ENCODE measurements at regions not wholly inside any gene's neighbourhood (a gene's known extent, or its start where the extent isn't known, plus 50 kb on each side); places are given as distances from the start of the nearest gene placed in this dataset.
"Not testable (repeated sequence)": the region's sequence is repeated elsewhere in the genome, so short reads cannot be mapped to it uniquely, and the experiment has no call there.

DNA sequence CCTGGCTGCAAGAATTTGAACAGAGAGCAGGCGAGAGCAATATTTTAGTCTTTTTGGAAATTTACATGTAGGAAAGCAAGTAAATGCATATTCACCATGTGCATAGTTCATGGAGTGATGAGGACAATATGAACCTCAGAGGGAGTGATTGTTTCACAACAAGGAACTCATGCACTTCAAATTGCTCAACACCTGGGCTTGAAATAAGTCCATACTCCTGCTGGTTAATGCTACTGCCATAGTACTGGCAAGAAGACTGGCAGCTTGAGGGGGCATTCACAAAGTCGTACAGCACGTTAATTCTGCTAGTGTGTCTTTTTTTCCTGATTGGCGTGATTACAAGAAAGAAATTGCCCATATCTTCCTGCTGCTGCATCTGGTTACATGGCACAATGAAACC, 267.6 kb downstream of the PCDH17 start:
- H3K27ac ChIP-seq (ENCODE audit: low read length): no peak overlapping the region
- no peak overlapping the region for H3K4me3 ChIP-seq (ENCODE audit: low read length)
- no peaks in the 10 kb centered on the region for H3F3A ChIP-seq (ENCODE audit: insufficient read depth, low read length, poor library complexity, severe bottlenecking)
- no peaks in the 10 kb centered on the region for H4K20me1 ChIP-seq (ENCODE audit: insufficient read depth)
- H3K9me2 ChIP-seq (ENCODE audit: insufficient read depth, low read length): no peaks in the 10 kb centered on the region
- H3K27me3 ChIP-seq (ENCODE audit: insufficient read depth, low read depth, low read length): no peaks in the 10 kb centered on the region
- no peak overlapping the region for H3K9ac ChIP-seq (ENCODE audit: low read length)
- no peaks in the 10 kb centered on the region for H3K9me3 ChIP-seq (ENCODE audit: low read length)
- H3K79me2 ChIP-seq (replicated peaks; ENCODE audit: insufficient read depth, low read length): no peaks in the 10 kb centered on the region
- H3K36me3 ChIP-seq (ENCODE audit: insufficient read depth, low read length): no peaks in the 10 kb centered on the region
- no peak overlapping the region for H2AFZ ChIP-seq (ENCODE audit: low read depth, low read length)
- no peak overlapping the region for H3K4me2 ChIP-seq (ENCODE audit: low read length)
- no peak for TF ChIP-seq RAD21 (conservative IDR thresholded peaks at IDR 0.05)
- TF ChIP-seq, protein P1, sequence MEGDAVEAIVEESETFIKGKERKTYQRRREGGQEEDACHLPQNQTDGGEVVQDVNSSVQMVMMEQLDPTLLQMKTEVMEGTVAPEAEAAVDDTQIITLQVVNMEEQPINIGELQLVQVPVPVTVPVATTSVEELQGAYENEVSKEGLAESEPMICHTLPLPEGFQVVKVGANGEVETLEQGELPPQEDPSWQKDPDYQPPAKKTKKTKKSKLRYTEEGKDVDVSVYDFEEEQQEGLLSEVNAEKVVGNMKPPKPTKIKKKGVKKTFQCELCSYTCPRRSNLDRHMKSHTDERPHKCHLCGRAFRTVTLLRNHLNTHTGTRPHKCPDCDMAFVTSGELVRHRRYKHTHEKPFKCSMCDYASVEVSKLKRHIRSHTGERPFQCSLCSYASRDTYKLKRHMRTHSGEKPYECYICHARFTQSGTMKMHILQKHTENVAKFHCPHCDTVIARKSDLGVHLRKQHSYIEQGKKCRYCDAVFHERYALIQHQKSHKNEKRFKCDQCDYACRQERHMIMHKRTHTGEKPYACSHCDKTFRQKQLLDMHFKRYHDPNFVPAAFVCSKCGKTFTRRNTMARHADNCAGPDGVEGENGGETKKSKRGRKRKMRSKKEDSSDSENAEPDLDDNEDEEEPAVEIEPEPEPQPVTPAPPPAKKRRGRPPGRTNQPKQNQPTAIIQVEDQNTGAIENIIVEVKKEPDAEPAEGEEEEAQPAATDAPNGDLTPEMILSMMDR (IDR thresholded peaks at IDR 0.05; ENCODE audit: poor library complexity, severe bottlenecking): no peak
- no peak for TF ChIP-seq MXI1 (conservative IDR thresholded peaks at IDR 0.05; ENCODE audit: poor library complexity, severe bottlenecking)
- no peak for TF ChIP-seq TAF1 (IDR thresholded peaks at IDR 0.05; ENCODE audit: low read depth)
- TF ChIP-seq, protein P2, sequence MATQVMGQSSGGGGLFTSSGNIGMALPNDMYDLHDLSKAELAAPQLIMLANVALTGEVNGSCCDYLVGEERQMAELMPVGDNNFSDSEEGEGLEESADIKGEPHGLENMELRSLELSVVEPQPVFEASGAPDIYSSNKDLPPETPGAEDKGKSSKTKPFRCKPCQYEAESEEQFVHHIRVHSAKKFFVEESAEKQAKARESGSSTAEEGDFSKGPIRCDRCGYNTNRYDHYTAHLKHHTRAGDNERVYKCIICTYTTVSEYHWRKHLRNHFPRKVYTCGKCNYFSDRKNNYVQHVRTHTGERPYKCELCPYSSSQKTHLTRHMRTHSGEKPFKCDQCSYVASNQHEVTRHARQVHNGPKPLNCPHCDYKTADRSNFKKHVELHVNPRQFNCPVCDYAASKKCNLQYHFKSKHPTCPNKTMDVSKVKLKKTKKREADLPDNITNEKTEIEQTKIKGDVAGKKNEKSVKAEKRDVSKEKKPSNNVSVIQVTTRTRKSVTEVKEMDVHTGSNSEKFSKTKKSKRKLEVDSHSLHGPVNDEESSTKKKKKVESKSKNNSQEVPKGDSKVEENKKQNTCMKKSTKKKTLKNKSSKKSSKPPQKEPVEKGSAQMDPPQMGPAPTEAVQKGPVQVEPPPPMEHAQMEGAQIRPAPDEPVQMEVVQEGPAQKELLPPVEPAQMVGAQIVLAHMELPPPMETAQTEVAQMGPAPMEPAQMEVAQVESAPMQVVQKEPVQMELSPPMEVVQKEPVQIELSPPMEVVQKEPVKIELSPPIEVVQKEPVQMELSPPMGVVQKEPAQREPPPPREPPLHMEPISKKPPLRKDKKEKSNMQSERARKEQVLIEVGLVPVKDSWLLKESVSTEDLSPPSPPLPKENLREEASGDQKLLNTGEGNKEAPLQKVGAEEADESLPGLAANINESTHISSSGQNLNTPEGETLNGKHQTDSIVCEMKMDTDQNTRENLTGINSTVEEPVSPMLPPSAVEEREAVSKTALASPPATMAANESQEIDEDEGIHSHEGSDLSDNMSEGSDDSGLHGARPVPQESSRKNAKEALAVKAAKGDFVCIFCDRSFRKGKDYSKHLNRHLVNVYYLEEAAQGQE (IDR thresholded peaks at IDR 0.05; ENCODE audit: borderline replicate concordance): no peak
- no peak for TF ChIP-seq EP300 (conservative IDR thresholded peaks at IDR 0.05; ENCODE audit: poor library complexity, severe bottlenecking)
- no peak for TF ChIP-seq POLR2AphosphoS5 (IDR thresholded peaks at IDR 0.05)
- no peak for TF ChIP-seq SMC3 (conservative IDR thresholded peaks at IDR 0.05; ENCODE audit: poor library complexity)

DNA sequence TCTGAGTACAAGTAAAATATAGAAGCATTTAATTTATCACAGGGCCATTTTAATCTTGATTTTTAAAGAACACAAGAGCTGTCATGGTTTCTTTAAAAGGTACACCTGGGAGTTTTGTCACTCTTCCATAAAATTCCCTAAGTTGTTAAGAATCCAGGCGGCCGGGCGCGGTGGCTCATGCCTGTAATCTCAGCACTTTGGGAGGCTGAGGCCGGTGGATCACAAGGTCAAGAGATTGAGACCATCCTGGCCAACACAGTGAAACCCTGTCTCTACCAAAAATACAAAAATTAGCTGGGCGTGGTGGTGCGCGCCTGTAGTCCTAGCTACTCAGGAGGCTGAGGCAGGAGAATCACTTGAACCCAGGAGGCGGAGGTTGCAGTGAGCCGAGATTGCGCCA, 278.3 kb downstream of the PCDH17 start:
- not testable (repeated sequence) for H3K79me2 ChIP-seq (replicated peaks; ENCODE audit: insufficient read depth, low read length); H2AFZ ChIP-seq (ENCODE audit: low read depth, low read length); H3K4me2 ChIP-seq (ENCODE audit: low read length); H3K36me3 ChIP-seq (ENCODE audit: insufficient read depth, low read length); H3K27me3 ChIP-seq (ENCODE audit: insufficient read depth, low read depth, low read length); H3K9ac ChIP-seq (ENCODE audit: low read length); H3K27ac ChIP-seq (ENCODE audit: low read length); H4K20me1 ChIP-seq (ENCODE audit: insufficient read depth); H3K9me2 ChIP-seq (ENCODE audit: insufficient read depth, low read length); H3K4me3 ChIP-seq (ENCODE audit: low read length); H3F3A ChIP-seq (ENCODE audit: insufficient read depth, low read length, poor library complexity, severe bottlenecking); H3K9me3 ChIP-seq (ENCODE audit: low read length)

DNA sequence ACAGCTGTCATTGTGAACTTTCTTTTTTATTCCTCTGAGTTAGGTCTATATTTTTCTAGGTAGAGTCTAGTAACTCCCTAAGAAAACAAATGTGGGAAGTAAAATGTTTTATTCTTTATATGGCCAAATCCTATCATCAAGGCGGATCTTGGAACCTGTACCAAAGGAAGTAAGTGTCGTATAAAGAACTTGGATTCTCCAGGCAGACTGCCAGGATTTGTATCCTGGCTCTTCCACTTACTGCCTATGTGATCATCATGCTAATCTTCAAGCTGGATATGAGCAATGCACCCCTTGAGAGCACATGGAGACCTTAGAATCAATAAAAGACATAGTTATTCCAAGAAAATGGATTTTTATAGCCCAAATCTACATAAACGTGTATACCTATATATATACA, 286.5 kb downstream of the PCDH17 start:
- H3K36me3 ChIP-seq (ENCODE audit: insufficient read depth, low read length): no peaks in the 10 kb centered on the region
- H3K4me2 ChIP-seq (ENCODE audit: low read length): no peak overlapping the region
- no peaks in the 10 kb centered on the region for H3K27me3 ChIP-seq (ENCODE audit: insufficient read depth, low read depth, low read length)
- H3K9me3 ChIP-seq (ENCODE audit: low read length): no peaks in the 10 kb centered on the region
- no peak overlapping the region for H2AFZ ChIP-seq (ENCODE audit: low read depth, low read length)
- no peak overlapping the region for H3K4me3 ChIP-seq (ENCODE audit: low read length)
- H3K9ac ChIP-seq (ENCODE audit: low read length): no peak overlapping the region
- TF ChIP-seq POLR2AphosphoS5 (IDR thresholded peaks at IDR 0.05) (no peak), RAD21 (conservative IDR thresholded peaks at IDR 0.05) (no peak), SMC3 (conservative IDR thresholded peaks at IDR 0.05; ENCODE audit: poor library complexity) (no peak), EZH2 (IDR thresholded peaks at IDR 0.05; ENCODE audit: borderline replicate concordance, insufficient read depth, low read length, poor library complexity, severe bottlenecking) (no peak)
- TF ChIP-seq, protein P2 (IDR thresholded peaks at IDR 0.05; ENCODE audit: borderline replicate concordance): no peak
- TF ChIP-seq, protein P1 (IDR thresholded peaks at IDR 0.05; ENCODE audit: poor library complexity, severe bottlenecking): no peak
- no peaks in the 10 kb centered on the region for H4K20me1 ChIP-seq (ENCODE audit: insufficient read depth)
- no peak overlapping the region for H3K27ac ChIP-seq (ENCODE audit: low read length)
- no peaks in the 10 kb centered on the region for H3K9me2 ChIP-seq (ENCODE audit: insufficient read depth, low read length)
- H3F3A ChIP-seq (ENCODE audit: insufficient read depth, low read length, poor library complexity, severe bottlenecking): peaks cover 4% of the 10 kb centered on the region
- H3K79me2 ChIP-seq (replicated peaks; ENCODE audit: insufficient read depth, low read length): no peaks in the 10 kb centered on the region
